Thyroid gland (tissue), 4 donors: ENCODE measurements at regions not wholly inside any gene's neighbourhood (a gene's known extent, or its start where the extent isn't known, plus 50 kb on each side); places are given as distances from the start of the nearest gene placed in this dataset.

Experiments used
- CTCF ChIP-seq, 6 experiments: fragments of 200-600 bp in 3 of 6; fragments of 450-650 bp in 3 of 6; sonication (generic) in 3 of 6; IDR thresholded peaks; one replicate each; pipeline ENCODE4 v1.5.1; 2016 to 2019; ENCODE audit warnings: antibody characterized with exemption in 6 of 6, mild to moderate bottlenecking in 2 of 6, inconsistent platforms in 1 of 6, moderate library complexity in 1 of 6
- POLR2A ChIP-seq, 2 donors: fragments of 450-650 bp; IDR thresholded peaks; one replicate each; pipeline ENCODE4 v1.6.1; 2017; ENCODE audit warnings: antibody characterized with exemption in 2 of 2, mild to moderate bottlenecking in 2 of 2, moderate library complexity in 1 of 2

- TF ChIP-seq CTCF (IDR thresholded peaks at IDR 0.05) (no peak), POLR2A (IDR thresholded peaks at IDR 0.05) (no peak)
Measured at GRCh38 chr10:84824525-84824924, 496.1 kb downstream of the CCSER2 start.
